DND-41 (cell line): ENCODE measurements at regions not wholly inside any gene's neighbourhood (a gene's known extent, or its start where the extent isn't known, plus 50 kb on each side); places are given as distances from the start of the nearest gene placed in this dataset.

Source experiments
- ATAC-seq: fragments of 200-7000 bp; cut with Tn5 transposase; 3 replicates; pipeline ENCODE4 v1.9.1; 2021; ENCODE audit warnings: low read depth; ENCODE audit not compliant: insufficient read depth
- DNase-seq: peaks from one replicate; pipeline ENCODE4 v3.0.0-alpha.2; 2020
- H2AFZ ChIP-seq: 2 replicates; pipeline ENCODE4 v1.6.0; 2012; ENCODE audit warnings: low read depth, low read length
- H3K27ac ChIP-seq: 2 replicates; pipeline ENCODE4 v1.5.1; 2012; ENCODE audit warnings: low read length, inconsistent platforms
- H3K27me3 ChIP-seq: fragments of 200-600 bp; sonication (generic); 2 replicates; pipeline ENCODE4 v1.6.0; 2012; ENCODE audit warnings: low read length, mild to moderate bottlenecking, inconsistent platforms; ENCODE audit not compliant: insufficient read depth, poor library complexity
- H3K36me3 ChIP-seq: 2 replicates; pipeline ENCODE4 v1.5.1; 2012; ENCODE audit warnings: low read length, inconsistent platforms; ENCODE audit not compliant: insufficient read depth
- H3K4me1 ChIP-seq: 2 replicates; pipeline ENCODE4 v1.5.1; 2012; ENCODE audit warnings: mild to moderate bottlenecking, low read length; ENCODE audit not compliant: insufficient read depth
- H3K4me2 ChIP-seq: 2 replicates; pipeline ENCODE4 v1.6.0; 2012; ENCODE audit warnings: mild to moderate bottlenecking, moderate library complexity, low read length, inconsistent platforms; ENCODE audit not compliant: insufficient read depth
- H3K4me3 ChIP-seq, 2 experiments: fragments of 200-600 bp in 1 of 2; shearing (Covaris generic) in 1 of 2; 2 replicates each; pipeline ENCODE4 v1.5.1; 2012 to 2016; ENCODE audit warnings: inconsistent platforms in 2 of 2, low read length in 2 of 2, mild to moderate bottlenecking in 2 of 2, low read depth in 1 of 2, moderate library complexity in 1 of 2
- H3K79me2 ChIP-seq: 2 replicates; pipeline ENCODE4 v1.6.0; 2012; ENCODE audit warnings: low read length, inconsistent platforms; ENCODE audit not compliant: insufficient read depth
- H3K9ac ChIP-seq: 2 replicates; pipeline ENCODE4 v1.6.0; 2012; ENCODE audit warnings: low read depth, mild to moderate bottlenecking, inconsistent platforms, low read length, moderate library complexity
- H3K9me3 ChIP-seq: 2 replicates; pipeline ENCODE4 v1.5.1; 2012; ENCODE audit warnings: low read length, moderate library complexity, mild to moderate bottlenecking, inconsistent platforms; ENCODE audit not compliant: insufficient read depth, severe bottlenecking
- H4K20me1 ChIP-seq: 2 replicates; pipeline ENCODE4 v1.6.0; 2012; ENCODE audit warnings: low read length; ENCODE audit not compliant: insufficient read depth
- EZH2 ChIP-seq: IDR thresholded peaks from 3 replicates; pipeline ENCODE4 v1.6.1; 2012; ENCODE audit warnings: borderline replicate concordance, low read depth, mild to moderate bottlenecking, moderate library complexity, low read length, inconsistent platforms; ENCODE audit not compliant: severe bottlenecking
- TF ChIP-seq, protein P1 (sequence below): IDR thresholded peaks from 2 replicates; pipeline ENCODE4 v1.5.1; 2012; ENCODE audit warnings: borderline replicate concordance, low read length, moderate library complexity, mild to moderate bottlenecking; ENCODE audit not compliant: poor library complexity, severe bottlenecking; ENCODE audit errors: extremely low read depth

DNA sequence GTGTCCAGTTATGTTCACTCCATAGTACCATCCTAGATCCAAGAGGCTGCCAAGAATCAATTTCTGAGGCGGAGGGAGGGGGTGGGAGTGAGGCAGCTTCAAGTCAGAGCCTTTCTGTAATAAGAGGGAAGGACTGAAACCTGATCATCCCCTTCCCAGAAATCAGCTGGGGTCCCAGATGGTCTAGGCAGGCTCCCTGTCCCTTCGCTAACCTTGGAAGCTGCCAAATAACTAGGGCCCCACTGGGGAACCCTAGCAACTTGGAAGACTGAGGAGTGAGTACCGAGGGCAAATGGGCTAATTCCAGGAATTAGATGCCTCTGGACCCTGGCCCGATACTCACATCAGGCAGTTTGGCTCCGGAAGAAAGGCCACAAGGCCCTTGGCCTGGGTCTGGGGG, 113.3 kb downstream of the NAV1 start:
- TF ChIP-seq, protein P1, sequence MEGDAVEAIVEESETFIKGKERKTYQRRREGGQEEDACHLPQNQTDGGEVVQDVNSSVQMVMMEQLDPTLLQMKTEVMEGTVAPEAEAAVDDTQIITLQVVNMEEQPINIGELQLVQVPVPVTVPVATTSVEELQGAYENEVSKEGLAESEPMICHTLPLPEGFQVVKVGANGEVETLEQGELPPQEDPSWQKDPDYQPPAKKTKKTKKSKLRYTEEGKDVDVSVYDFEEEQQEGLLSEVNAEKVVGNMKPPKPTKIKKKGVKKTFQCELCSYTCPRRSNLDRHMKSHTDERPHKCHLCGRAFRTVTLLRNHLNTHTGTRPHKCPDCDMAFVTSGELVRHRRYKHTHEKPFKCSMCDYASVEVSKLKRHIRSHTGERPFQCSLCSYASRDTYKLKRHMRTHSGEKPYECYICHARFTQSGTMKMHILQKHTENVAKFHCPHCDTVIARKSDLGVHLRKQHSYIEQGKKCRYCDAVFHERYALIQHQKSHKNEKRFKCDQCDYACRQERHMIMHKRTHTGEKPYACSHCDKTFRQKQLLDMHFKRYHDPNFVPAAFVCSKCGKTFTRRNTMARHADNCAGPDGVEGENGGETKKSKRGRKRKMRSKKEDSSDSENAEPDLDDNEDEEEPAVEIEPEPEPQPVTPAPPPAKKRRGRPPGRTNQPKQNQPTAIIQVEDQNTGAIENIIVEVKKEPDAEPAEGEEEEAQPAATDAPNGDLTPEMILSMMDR = no peak
- ATAC-seq = no peak
- peaks cover 18% of the 10 kb centered on the region for H4K20me1 ChIP-seq
- H2AFZ ChIP-seq = no peak overlapping the region
- H3K27ac ChIP-seq = no peak overlapping the region
- H3K36me3 ChIP-seq = no peaks in the 10 kb centered on the region
- H3K79me2 ChIP-seq = no peaks in the 10 kb centered on the region
- H3K4me1 ChIP-seq = no peaks in the 10 kb centered on the region
- peaks cover 17% of the 10 kb centered on the region for H3K27me3 ChIP-seq
- H3K9me3 ChIP-seq = no peaks in the 10 kb centered on the region
- H3K9ac ChIP-seq = no peak overlapping the region
- no peak overlapping the region for H3K4me3 ChIP-seq
- DNase-seq = no peak
- no peak overlapping the region for H3K4me2 ChIP-seq

DNA sequence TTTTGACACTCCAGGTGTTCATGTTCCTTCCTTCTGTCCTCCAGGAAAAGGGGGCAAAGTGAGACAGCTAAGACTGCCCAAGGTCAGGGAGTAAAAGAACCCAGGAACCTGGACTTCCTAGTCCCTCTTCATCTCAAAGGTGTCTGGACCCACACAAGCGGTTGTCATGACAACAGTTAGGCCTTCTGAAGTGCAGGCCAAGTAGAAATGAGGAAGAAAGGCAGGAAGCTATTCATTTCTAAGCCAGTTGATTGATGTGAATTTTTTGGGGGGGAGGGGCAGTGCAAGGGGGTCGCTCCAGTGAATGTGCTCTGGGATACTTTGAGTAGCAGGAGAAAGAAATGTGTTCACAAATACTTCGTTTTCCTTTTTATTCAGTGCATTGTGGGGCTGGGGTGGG, 114.3 kb downstream of the NAV1 start:
- DNase-seq (no peak), ATAC-seq (no peak)
- TF ChIP-seq, protein P1 = no peak
- TF ChIP-seq EZH2 = no peak
- no peaks in the 10 kb centered on the region for H3K9me3 ChIP-seq
- H3K9ac ChIP-seq = no peak overlapping the region
- H3K27me3 ChIP-seq = peaks cover 22% of the 10 kb centered on the region
- H3K36me3 ChIP-seq = no peaks in the 10 kb centered on the region
- no peaks in the 10 kb centered on the region for H3K4me1 ChIP-seq
- H2AFZ ChIP-seq = no peak overlapping the region
- no peak overlapping the region for H3K27ac ChIP-seq
- H4K20me1 ChIP-seq = peaks cover 18% of the 10 kb centered on the region
- H3K79me2 ChIP-seq = no peaks in the 10 kb centered on the region
- H3K4me3 ChIP-seq = no peak overlapping the region
- H3K4me2 ChIP-seq = no peak overlapping the region

DNA sequence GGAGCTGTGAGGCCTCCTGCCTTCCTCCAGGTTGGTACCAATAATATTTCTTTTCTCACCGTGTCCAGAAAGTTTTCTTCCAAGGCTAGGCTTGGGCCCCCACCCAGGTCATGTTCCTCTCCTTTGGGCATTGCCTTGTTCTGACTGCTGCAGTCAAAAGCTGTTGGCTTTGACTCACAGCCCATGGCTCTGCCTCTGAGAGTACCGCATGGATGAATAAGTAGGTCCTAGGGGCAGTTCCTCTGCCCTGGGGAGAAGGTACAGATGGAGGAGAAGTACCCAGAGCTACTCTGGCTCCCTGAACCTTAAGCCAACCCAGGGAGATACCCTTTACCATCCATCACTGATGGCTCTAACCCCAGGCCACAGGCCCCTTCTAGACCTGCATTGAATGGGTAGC, 115.0 kb downstream of the NAV1 start:
- Histone ChIP-seq H3K9me3 (no peaks in the 10 kb centered on the region), H3K36me3 (no peaks in the 10 kb centered on the region), H4K20me1 (peaks cover 18% of the 10 kb centered on the region), H3K79me2 (no peaks in the 10 kb centered on the region), H3K4me3 (no peak overlapping the region), H3K27ac (no peak overlapping the region), H3K27me3 (peaks cover 28% of the 10 kb centered on the region), H3K9ac (no peak overlapping the region), H3K4me1 (no peaks in the 10 kb centered on the region), H2AFZ (no peak overlapping the region), H3K4me2 (no peak overlapping the region)
- ATAC-seq = no peak
- DNase-seq = no peak
- TF ChIP-seq, protein P1 = no peak
- TF ChIP-seq EZH2 = no peak

DNA sequence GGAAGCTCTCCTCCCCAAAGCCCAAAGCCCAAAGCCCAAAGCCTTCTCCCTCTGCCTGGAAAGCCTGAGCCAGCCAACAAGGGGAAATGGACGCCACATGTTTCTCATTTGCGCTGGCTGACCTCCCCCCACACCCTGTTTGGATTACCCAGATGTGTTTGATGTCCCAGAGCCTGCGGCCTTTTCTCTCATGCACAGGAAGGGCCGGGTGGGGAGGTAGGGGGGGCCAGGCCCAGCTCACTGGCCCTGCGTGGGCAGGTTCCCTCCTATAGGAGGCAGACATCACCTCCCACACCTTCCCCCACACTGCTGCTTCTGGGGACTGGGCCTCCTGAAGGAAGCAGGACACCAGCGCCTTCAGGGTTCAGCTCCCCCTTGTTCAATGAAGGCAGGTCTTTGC, 116.3 kb downstream of the NAV1 start:
- H4K20me1 ChIP-seq = peaks cover 18% of the 10 kb centered on the region
- no peak overlapping the region for H3K27ac ChIP-seq
- no peak overlapping the region for H3K9ac ChIP-seq
- peaks cover 29% of the 10 kb centered on the region for H3K27me3 ChIP-seq
- no peak overlapping the region for H3K4me2 ChIP-seq
- TF ChIP-seq EZH2 = no peak
- no peaks in the 10 kb centered on the region for H3K36me3 ChIP-seq
- H3K4me1 ChIP-seq = no peaks in the 10 kb centered on the region
- DNase-seq (no peak), ATAC-seq (no peak)
- no peak overlapping the region for H2AFZ ChIP-seq
- H3K79me2 ChIP-seq = no peaks in the 10 kb centered on the region
- no peak overlapping the region for H3K4me3 ChIP-seq
- H3K9me3 ChIP-seq = no peaks in the 10 kb centered on the region
